ENCODE measurements at regions not wholly inside any gene's neighbourhood (a gene's known extent, or its start where the extent isn't known, plus 50 kb on each side); places are given as distances from the start of the nearest gene placed in this dataset.
"Not testable (repeated sequence)": the region's sequence is repeated elsewhere in the genome, so short reads cannot be mapped to it uniquely, and the experiment has no call there.

DNA sequence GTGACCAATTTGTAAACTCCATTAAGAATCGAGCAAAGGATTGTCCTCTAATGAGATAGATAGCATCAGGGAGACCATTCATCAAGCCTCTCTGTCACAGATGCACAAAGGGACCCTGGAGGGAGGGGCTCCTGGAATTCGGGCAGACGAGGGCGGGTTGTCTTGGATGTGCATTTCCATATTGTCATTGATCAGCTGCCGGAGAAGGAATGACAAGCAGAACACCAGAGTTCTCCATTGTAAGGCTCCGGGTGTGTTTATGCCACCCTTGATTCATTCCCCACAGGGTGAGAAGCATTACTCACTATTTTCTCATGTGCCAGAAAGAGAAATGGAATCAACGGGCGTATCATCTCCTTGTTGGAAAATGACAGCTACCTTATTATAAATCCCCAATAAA, 167.5 kb downstream of the EBLN2 start:
- DNase-seq (ENCODE audit: low read depth) = no peak

DNA sequence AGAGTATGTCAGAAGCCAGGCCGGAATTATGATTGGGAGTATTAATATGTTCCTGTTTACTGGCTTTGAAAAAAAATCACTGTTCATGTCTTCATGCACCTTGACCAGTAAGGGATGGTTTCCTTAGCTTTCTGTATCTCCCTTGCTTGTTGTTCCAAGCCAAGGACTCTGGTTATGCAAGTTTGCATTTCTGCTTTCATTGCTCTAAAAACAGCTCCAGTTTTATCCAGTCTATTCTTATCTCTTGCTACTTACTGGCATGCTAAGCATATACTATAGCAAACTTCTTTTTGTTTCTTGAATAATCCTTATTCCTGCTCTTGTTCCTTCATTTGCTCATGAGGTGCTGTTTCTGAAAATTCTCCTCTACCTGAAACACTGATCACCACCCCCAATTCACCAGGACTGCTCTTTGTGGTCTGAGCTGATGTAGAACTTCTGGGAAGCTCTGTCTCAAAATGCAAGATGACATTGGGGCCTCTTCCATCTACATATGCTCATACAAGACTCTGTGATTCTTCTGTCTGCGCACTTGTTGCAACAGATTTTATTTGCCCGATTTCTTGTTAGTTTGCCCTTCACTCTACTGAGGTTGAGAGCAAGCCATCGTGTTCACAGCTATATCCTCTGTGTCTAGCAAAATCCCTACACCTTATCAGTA, 173.0 kb downstream of the EBLN2 start:
- DNase-seq (ENCODE audit: low read depth) = no peak

GRCh38 chr3:73235768-73236167, 174.3 kb downstream of the EBLN2 start:
- no peak for DNase-seq (ENCODE audit: low read depth)

GRCh38 chr3:73236867-73237266, 175.4 kb downstream of the EBLN2 start:
- DNase-seq (ENCODE audit: low read depth) = no peak

GRCh38 chr3:73243740-73244139, 182.3 kb downstream of the EBLN2 start:
- DNase-seq (ENCODE audit: low read depth) = no peak

- DNase-seq (ENCODE audit: low read depth) = no peak
Measured at GRCh38 chr3:73245459-73245858, 184.0 kb downstream of the EBLN2 start.

DNA sequence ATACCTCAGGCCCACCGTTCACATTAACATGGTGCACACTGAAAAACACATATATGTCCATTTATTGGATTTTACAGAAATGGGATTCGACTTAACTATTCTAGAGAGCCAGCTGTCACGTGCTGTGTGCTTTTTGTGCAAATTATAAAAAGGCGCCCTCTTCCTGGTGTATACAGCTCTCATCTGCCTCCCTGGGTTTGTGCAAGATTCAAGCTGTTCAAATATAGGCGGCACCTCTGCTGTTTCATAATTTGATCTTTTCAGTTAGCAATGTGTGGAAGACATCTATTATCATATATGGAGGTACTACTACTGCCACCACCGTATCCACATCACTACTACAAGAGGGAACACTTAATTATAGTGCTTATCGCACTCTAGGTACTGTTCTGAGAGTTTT, 187.6 kb downstream of the EBLN2 start:
- DNase-seq (ENCODE audit: low read depth) = no peak

DNA sequence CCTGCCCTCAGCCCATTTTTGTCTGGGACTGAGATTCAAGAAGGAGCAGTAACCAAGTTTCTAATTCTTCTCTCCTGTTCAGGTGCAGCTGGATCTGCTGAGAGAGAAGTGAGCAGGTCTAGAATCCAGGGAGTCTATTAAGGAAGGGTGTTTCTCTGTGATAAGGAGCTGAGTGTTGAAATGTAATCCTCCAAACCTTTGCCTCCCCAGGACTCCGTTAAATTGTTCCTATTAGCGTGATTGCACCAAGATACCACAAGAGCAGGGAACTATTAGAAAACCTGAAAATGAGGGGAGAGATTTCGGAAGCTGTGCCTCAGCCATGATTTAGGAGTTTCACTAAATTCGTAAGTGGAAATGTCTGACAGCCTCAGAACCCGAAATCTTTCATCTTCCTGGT, 192.6 kb downstream of the EBLN2 start:
- DNase-seq (ENCODE audit: low read depth) = no peak

DNA sequence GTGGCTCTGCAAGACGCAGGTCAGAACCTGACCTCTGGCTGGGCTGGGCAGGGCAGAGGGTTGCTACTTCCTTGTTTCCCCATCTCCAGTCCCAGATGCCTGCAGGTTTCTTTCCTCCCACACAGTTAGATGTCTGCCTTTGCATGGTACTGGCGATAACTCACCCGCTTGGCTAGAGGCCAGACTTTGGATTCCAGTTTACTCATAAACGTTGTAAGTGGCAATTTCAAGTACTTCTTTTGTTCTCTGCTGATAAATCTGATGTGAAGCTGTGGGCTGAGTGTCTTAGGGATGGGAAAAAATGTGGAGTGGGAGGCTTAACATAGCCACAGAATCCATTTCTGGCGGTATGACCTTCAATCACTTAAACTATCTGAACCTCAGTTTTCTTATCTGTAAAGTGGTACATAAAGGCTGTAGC, 194.2 kb downstream of the EBLN2 start:
- DNase-seq (ENCODE audit: low read depth) = peak; percentile 10

GRCh38 chr3:73257186-73257585, 195.7 kb downstream of the EBLN2 start:
- DNase-seq (ENCODE audit: low read depth) = no peak

GRCh38 chr3:73258057-73258456, 196.6 kb downstream of the EBLN2 start:
- DNase-seq (ENCODE audit: low read depth) = no peak

- no peak for DNase-seq (ENCODE audit: low read depth)
Measured at GRCh38 chr3:73259291-73259690, 197.8 kb downstream of the EBLN2 start.

- DNase-seq (ENCODE audit: low read depth) = no peak
Measured at GRCh38 chr3:73259856-73260255, 198.4 kb downstream of the EBLN2 start.

- DNase-seq (ENCODE audit: low read depth) = not testable (repeated sequence)
Measured at GRCh38 chr3:73266558-73266957, 205.1 kb downstream of the EBLN2 start.

- DNase-seq (ENCODE audit: low read depth) = not testable (repeated sequence)
Measured at GRCh38 chr3:73269126-73269525, 207.7 kb downstream of the EBLN2 start.

GRCh38 chr3:73270839-73271483, 209.5 kb downstream of the EBLN2 start:
- DNase-seq (ENCODE audit: low read depth) = peak; percentile 6

DNA sequence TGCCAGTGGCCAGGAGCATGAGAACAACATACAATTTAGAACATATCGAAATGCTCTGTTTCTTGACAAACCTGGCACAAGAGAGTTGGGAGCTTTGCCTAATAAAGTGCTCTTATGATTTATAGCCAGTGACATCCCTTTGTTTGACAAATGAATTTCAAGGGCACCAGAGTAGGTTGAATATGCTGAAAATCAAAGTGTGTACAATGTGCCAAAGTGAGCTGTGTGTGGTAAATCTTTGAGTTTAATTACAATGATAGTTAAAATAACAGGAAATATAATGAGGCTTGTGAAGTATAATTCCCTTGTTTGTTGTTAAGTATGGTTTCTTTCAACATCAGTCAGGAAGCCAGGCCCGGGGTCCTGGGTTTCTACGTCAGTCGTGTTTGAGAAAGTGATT, 211.9 kb downstream of the EBLN2 start:
- no peak for DNase-seq (ENCODE audit: low read depth)

- no peak for DNase-seq (ENCODE audit: low read depth)
Measured at GRCh38 chr3:73280746-73281145, 219.3 kb downstream of the EBLN2 start.

DNA sequence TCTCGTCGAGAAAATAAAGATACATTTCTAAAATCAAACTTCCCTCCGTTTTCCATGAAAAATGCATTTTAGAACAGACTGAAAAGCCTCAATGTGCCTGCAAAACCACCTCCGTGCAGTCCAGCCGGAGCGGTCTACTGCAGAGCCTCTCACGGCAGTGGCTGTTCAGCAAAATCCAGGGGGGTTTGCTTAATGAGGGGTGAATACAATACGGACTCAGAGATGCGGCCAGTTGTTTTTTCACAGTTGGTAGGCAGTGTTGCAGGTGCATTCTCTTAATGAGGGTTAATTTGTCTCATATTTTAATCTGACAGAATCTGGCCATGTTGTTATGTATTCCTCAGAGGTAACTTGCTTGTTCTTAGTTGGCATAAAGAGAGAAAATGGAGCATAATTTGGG, 223.0 kb downstream of the EBLN2 start:
- DNase-seq (ENCODE audit: low read depth) = no peak

DNA sequence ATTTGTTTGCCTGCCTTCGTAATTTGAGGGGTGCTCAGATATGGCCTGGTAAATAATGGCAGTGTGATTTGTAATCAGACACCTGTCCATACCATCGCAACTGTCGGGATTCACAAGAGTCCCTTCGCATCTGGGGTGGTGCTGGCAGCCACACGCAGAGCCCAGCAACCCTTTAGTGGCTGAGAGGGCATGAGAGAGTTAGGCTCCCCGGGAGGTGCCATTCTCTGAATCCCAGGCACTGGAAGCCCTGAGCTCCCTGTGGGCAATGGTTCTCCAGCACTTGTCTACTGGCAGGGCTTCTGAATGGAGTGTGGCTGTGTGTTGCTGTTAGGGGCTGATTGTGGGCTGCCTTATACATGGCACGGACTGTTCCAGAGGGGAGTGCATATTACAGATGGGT, 230.1 kb downstream of the EBLN2 start:
- DNase-seq (ENCODE audit: low read depth) = no peak

GRCh38 chr3:73292220-73292619, 230.8 kb downstream of the EBLN2 start:
- DNase-seq (ENCODE audit: low read depth) = no peak

DNA sequence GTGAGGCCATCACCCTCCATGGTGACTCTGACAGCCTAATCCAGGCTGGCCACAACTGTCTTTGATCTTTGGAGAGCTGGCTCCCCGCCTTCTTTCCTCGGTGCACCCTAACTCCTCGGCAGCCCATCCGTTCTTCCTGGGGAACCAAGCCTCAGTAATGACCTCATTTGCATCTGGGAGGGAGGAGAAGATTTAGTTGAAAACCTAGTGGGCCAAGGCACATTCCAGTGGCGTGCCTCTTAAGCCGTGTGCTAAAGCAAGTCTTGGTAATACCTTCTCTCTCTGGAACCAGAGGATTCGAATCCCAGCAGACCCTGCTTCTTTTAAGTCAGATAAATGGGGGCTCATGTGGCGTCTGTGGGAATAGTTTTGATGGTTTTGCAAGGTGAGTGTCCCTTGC, 233.1 kb downstream of the EBLN2 start:
- no peak for DNase-seq (ENCODE audit: low read depth)

- DNase-seq (ENCODE audit: low read depth) = no peak
Measured at GRCh38 chr3:73295876-73296635, 234.6 kb downstream of the EBLN2 start.

Data from fibroblast of the conjunctiva (primary cell).